ENCODE measurements at regions not wholly inside any gene's neighbourhood (a gene's known extent, or its start where the extent isn't known, plus 50 kb on each side); places are given as distances from the start of the nearest gene placed in this dataset.

DNA sequence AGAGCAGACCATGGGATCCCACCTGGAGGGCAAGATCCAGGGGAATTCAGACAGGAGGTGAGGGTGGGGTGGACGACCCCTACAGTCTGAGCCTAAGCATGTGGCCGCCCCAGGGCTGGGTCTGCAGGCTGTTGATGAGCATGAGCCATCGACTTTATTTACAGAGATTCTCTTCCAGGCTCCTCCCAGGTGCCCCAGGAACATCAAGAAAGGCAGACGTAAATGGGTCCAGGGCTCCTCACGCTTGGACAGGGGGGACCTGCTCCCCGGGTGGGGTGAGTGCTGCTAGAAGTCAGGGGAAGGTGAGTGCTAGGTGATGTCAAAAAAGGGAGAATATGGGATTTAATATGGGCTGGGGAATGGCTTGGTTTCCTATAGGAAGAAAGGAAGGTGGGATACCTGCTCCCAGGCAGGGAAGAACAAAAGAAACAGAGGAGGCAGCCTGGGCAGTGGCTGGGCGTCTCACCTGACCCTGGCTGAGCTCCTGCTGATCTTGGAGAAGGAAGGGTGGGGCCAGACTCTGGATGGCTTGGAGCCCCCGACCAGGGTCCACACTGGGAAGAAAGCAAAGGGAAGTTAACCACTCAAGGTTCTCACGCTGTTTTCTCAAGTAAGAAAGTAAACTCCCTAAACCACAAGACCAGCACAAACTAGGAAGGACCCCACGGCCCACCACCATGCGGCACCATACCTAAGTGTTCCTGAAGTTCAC lies 162.1 kb upstream of the SHH start:
- Histone ChIP-seq H3K9me3 (no peaks in the 10 kb centered on the region), H3K4me1 (no peaks in the 10 kb centered on the region), H3K4me3 (no peak overlapping the region), H3K36me3 (no peaks in the 10 kb centered on the region), H3K27me3 (peaks cover 0 to 17% (median 0%) of the 10 kb centered on the region in 4 donors), H3K27ac (no peak overlapping the region)
- 60 to 63% methylated on average over 9 to 11 of the region's 11 CpGs for WGBS, 2 donors
- intact Hi-C loops (cut with DNase I) = no loop called here
- no peak for DNase-seq
- TF ChIP-seq POLR2A (IDR thresholded peaks at IDR 0.05) = no peak
- TF ChIP-seq, protein P1, sequence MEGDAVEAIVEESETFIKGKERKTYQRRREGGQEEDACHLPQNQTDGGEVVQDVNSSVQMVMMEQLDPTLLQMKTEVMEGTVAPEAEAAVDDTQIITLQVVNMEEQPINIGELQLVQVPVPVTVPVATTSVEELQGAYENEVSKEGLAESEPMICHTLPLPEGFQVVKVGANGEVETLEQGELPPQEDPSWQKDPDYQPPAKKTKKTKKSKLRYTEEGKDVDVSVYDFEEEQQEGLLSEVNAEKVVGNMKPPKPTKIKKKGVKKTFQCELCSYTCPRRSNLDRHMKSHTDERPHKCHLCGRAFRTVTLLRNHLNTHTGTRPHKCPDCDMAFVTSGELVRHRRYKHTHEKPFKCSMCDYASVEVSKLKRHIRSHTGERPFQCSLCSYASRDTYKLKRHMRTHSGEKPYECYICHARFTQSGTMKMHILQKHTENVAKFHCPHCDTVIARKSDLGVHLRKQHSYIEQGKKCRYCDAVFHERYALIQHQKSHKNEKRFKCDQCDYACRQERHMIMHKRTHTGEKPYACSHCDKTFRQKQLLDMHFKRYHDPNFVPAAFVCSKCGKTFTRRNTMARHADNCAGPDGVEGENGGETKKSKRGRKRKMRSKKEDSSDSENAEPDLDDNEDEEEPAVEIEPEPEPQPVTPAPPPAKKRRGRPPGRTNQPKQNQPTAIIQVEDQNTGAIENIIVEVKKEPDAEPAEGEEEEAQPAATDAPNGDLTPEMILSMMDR (IDR thresholded peaks at IDR 0.05) = no peak

- TF ChIP-seq POLR2A (IDR thresholded peaks at IDR 0.05) = no peak
- TF ChIP-seq, protein P1 (IDR thresholded peaks at IDR 0.05) = no peak
- Histone ChIP-seq H3K4me1 (no peaks in the 10 kb centered on the region), H3K27me3 (peaks cover 0 to 17% (median 0%) of the 10 kb centered on the region in 4 donors), H3K36me3 (no peaks in the 10 kb centered on the region), H3K9me3 (no peaks in the 10 kb centered on the region), H3K4me3 (no peak overlapping the region), H3K27ac (no peak overlapping the region)
- intact Hi-C loops (cut with DNase I) = no loop called here
- no peak for DNase-seq
- 83% methylated on average over 8 to 15 of the region's 15 CpGs for WGBS, 2 donors
Observed at GRCh38 chr7:155973451-155973997, 161.3 kb upstream of the SHH start.

DNA sequence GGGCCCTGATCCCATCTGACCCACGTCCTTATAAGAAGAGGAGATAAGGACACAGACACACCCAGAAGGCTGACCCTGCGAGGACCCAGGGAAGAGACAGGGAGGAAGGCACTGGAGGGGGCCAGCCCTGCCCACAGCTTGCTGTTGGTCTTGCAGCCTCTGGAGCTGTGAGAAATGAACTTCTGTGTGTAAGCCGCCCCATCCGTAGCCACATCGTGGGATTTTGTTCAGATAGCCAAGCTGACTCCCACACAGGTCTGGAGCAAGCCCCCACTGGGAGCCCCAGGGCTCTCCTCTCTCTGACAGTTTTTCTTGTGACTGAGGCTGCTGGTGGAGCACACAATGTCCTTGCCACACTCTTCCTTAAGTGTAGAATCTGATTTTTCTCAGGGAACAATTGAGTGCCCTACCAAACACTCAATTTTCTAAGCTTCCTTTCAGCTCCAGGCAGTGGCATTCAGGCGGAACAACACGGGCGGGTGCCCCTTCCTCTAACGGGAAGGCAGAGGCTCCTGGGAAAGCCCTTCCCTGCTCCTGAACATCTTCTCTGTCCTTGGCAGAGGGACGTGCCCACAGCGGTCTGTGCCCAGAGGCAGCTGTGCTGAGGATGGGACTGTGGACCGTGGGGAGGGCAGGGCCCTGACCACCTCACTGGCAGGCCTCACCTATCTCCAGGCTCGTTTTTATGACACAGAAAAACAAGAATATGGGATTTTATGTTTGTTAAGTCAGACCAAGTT lies 160.6 kb upstream of the SHH start:
- 37 to 53% methylated on average over 8 to 10 of the region's 13 CpGs for WGBS, 2 donors
- no peak for TF ChIP-seq POLR2A (IDR thresholded peaks at IDR 0.05)
- TF ChIP-seq, protein P1 (IDR thresholded peaks at IDR 0.05) = no peak
- Histone ChIP-seq H3K27ac (no peak overlapping the region), H3K4me3 (no peak overlapping the region), H3K27me3 (peaks cover 0 to 17% (median 0%) of the 10 kb centered on the region in 4 donors), H3K4me1 (no peaks in the 10 kb centered on the region), H3K36me3 (no peaks in the 10 kb centered on the region), H3K9me3 (no peaks in the 10 kb centered on the region)
- DNase-seq = no peak
- intact Hi-C loops (cut with DNase I) = no loop called here

DNA sequence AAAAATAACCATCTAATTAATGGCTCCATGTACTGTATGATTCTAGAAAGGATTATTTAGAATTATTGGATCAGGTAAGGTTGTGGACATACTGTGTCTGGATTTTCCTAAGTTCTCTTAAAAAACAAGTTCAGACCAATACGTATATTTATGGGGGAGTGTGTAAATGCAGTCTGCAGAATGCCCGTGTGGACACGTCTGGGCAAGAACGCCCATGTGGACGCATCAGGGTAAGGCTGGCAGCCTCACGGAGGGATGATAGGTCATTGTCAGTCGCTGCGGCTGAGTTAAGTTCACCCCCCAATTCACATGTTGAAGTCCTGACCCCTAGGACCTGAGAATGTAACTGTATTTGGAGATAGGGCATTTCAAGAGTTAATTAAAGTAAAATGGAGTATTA lies 160.0 kb upstream of the SHH start:
- H3K9me3 ChIP-seq = no peaks in the 10 kb centered on the region
- H3K36me3 ChIP-seq = no peaks in the 10 kb centered on the region
- TF ChIP-seq POLR2A (IDR thresholded peaks at IDR 0.05) = no peak
- TF ChIP-seq, protein P1 (IDR thresholded peaks at IDR 0.05) = no peak
- 36 to 57% methylated on average over 8 of the region's 8 CpGs for WGBS, 2 donors
- intact Hi-C loops (cut with DNase I) = no loop called here
- no peak overlapping the region for H3K4me3 ChIP-seq
- no peak for DNase-seq
- H3K27me3 ChIP-seq = peaks cover 0 to 17% (median 0%) of the 10 kb centered on the region in 4 donors
- no peak overlapping the region for H3K27ac ChIP-seq
- no peaks in the 10 kb centered on the region for H3K4me1 ChIP-seq

DNA sequence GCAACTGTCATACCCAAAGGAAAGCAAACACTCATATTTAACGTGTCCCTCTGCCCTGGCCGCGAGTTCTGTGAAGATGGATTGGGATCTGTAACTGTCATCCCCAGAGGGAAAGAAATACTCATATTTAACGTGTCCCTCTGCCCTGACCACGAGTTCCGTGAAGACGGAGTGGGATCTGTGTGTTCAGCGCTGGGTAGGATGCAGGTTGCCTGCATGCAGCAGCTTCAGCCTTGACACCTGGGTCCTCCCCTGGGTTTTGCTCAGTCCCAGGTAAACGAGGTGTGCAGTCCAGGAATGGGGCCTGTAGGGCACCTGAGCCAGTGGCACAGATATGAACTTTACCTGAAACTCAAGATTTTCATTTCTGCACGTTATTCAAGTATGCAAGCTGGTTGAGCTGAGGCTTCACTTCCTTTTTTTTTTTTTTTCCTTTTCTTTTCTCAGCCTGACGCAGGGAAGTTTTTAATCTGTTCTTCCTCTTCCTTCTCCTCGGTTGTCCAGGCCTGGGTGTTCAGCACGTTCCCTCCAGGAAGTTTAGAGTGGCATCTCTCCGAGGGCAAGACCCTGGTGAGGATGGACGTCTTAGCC lies 159.0 kb upstream of the SHH start:
- no peak for TF ChIP-seq POLR2A (IDR thresholded peaks at IDR 0.05)
- TF ChIP-seq, protein P1 (IDR thresholded peaks at IDR 0.05) = no peak
- no peaks in the 10 kb centered on the region for H3K9me3 ChIP-seq
- intact Hi-C loops (cut with DNase I) = no loop called here
- no peak overlapping the region for H3K4me3 ChIP-seq
- H3K36me3 ChIP-seq = no peaks in the 10 kb centered on the region
- 69 to 77% methylated on average over 13 of the region's 15 CpGs for WGBS, 2 donors
- H3K27ac ChIP-seq = no peak overlapping the region
- H3K27me3 ChIP-seq = peaks cover 0 to 17% (median 0%) of the 10 kb centered on the region in 4 donors
- DNase-seq = no peak
- H3K4me1 ChIP-seq = no peaks in the 10 kb centered on the region

All from esophagus squamous epithelium (tissue), 5 donors.